GM19023 (cell line): ENCODE measurements at regions not wholly inside any gene's neighbourhood (a gene's known extent, or its start where the extent isn't known, plus 50 kb on each side); places are given as distances from the start of the nearest gene placed in this dataset.

ENCODE experiments used
- ATAC-seq: cut with Tn5 transposase; IDR thresholded peaks from one replicate; pipeline ENCODE4 v1.9.1; 2021; ENCODE audit warnings: mild to moderate bottlenecking, moderate library complexity; ENCODE audit not compliant: unreplicated experiment

DNA sequence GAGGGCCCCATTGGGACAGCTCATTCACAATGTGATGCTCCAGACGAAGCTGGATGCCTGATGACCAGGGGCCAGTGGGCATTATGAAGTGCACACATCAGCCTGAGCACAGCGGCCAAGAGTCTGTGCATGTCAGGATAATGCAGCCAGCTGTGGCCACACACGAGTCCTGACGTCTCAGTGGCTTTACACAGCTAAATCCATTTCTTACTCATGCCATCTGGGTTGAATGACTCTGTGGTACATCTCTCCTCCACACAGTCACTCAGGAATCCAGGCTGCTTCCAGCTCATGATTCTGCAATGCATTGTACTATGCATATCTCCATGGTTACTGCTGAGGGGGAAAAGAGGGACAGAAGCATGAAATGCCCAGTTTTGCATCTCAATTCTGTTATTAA, 123.6 kb downstream of the PRLHR start:
- no peak for ATAC-seq

DNA sequence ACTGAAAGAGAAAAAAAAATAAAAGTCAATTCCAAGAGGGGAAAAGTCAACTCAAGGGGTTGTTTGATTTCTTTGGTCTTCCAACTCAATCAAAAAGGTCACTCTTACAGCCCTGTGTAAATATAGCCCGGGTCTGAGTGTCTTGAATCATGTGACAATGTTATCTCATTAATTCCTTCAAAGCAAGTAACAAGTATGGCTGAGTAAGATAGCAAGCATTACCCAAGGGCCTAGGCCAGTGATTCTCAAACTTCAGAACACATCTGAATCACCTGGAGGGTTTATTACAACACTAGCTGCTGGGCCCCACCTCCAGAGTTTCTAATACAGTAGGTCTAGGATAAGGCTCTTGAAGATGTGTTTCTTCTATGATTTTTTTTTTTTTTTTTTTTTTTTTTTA, 125.0 kb downstream of the PRLHR start:
- ATAC-seq = no peak

DNA sequence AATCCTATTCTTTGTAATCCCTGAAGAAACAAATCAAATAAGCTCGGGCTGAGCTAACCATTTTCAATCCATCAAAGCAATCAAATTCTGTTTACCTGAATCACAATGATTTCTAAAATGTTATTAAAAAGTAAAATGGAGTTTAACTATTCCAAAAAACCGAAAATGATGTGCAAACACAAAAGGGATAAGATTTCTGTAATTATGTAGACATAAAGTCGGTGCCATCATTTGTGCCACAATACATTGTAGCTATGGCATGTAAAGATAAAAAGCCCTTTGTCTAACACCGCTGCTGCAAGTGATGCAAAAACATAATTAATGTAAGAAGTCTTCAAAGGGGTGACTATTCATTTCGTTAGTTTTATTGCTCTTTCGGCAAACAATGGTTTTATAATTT, 125.1 kb upstream of the FAM204A start:
- no peak for ATAC-seq

DNA sequence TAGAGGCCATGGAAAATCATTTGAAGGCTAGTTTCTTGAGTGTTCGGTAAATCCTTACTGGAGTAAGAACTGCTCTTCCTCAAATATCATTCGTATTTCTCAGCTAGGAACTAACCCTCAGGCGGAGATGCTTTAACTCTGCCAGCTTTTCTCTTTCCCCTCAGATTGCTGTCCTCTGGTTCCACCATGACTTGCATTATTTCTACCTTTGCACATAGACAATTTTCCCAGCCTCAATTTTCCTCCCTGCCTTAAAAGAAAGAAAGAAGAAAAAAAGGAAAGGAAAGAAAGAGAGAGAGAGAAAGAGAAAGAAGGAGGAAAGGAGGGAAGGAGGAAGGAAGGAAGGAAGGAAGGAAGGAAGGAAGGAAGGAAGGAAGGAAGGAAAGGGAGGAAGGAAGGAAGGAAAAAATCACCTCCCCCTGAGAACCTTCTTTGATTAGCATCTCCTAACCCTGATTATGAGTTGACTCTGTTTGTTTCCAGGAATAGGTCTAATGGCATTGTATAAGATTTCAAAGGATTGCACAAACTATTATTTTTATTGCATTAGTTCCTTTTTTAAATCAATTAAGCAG, 123.3 kb upstream of the FAM204A start:
- ATAC-seq = no peak

DNA sequence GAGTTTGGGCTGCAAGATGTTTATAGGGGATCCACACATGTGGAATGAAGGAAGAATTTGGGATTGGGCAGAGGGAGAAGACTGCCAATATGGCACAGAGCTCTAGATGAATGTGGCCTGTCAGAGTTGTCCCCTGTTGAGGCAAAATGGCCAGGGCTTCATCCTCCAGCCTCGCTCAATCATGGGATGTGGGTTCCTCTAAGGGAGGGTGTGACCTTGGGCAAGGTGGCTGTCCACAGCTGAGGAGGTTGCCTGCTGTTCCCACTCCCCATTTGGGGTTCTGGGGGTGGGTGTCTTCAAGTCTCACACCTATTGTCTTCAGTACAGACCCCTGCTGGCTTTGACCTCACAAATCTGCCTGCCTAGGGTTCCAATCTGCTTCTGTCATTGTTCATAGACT, 121.6 kb upstream of the FAM204A start:
- no peak for ATAC-seq

DNA sequence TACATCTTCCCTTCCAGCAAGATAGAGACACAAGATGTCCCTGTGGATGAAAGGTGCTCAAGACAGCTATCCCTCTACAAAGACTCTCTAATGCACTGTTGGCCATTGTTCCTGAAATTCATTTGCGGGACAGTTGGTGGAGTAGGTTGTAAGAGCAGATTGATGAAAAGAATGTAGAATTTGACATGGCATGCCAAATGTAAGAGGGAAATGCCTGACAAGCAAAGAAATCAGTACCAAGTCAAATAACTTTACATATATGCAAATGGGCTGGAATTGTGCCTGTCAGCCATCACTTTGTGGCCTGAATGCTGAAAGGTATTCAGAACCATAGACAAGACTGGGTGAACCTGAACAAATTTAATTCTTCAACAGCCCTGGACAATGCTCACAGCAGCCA, 120.3 kb upstream of the FAM204A start:
- ATAC-seq = no peak

DNA sequence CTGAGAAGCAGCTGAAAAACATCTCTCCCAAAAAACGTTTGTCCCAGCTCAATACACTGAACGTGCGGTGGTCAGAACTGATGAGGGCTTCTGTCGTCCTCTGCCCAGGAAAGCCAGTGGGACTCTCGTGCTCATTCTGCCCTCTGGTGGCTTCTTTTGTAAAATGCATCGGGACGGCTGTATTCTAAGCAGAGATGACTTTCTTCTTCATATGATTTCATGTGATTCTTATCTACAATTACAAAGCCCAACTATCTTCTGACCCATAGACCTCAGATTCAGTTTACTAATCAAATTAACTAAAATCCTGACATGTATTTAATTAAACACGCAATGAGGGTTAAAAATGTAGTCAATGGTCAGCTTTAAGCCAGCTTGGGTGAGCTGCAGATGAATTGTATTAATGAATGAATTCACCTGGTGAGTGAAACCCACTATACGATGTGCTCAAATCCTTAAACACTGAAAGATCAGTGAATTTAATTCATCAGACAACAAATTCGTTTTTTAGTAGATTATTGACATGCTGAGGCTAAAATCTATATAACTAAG, 117.6 kb upstream of the FAM204A start:
- peak; percentile 67 for ATAC-seq

DNA sequence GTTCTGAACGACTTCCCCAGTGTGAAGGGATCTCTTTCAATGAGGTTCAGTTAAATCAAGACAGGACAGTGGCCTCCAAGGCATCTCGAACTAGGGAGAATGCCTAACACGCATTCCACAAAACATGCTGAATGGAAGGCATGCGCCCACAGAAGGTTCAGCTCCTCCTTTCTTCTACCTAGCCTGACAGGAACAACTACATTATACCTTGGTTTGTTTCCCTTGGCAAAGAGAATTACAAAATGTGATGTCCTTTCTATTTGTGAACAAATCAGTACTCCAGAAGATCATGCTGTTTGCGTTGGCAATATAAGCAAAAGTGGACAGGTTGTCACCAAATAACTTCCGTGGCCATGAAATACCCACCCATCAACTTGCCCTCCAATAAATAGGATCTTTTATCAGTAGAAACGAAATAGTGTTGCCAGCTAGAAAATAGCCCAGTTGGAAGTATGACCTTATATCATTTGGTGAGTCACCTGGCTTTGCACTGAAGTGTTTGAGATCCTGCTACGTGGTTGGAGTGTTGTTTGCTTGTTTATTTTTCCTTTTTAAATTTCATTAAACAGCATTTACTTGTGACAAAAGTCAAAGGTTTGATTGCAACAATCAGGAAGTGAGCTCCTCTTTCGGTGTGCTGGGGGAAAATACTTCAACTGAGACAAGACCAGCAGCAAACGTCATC, 117.0 kb upstream of the FAM204A start:
- ATAC-seq = no peak

DNA sequence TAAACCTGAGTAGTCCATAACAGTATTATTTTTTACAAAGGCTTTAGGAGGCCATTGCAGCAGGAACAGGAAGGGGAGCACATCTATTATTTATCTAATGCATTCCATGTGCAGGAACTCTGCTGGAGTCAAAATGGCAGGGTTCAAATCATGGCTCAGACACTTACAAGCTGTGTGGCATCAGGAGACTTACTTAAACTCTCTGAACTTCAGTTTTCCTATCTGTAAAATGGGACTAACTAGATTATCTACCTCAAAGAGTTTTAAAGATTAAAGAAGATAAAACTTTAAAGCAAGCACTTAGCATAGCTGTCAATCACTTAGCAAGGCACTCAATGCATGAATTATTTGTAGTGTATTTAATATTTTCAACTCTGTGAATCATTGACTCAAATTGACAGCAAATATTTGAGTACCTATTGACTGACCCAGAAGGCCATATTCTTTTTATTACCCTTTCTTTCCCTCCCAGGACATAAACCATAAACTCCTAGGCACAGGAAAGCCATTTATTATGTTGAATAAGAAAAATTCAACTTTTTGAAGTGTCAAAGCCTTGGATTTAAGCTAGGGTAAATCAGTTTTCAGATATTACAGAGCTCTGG, 115.8 kb upstream of the FAM204A start:
- no peak for ATAC-seq

DNA sequence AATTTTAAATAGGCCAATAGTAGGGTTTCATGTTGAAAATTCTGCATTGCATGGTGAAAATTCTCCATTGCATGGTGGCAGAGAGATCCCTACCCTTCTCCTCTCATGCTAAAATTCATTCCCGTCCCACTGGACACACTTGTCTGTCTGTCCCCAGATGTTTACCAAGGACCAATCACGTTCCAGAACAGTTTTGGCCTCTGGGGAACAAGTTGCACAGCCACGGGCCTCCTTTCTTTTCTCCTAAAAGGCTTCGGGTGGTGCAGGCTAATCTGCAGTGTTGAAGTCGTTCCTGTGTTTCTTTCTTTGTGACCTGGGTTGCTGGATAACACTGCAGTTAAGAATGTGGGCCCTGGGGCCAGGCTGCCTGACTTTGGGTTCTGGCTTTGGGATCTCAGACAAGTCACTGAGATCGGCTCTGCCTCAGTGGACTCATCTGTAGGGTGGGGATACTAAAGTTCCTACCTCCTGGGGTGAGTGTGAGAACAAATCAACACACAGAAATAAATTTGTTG, 113.1 kb upstream of the FAM204A start:
- no peak for ATAC-seq

DNA sequence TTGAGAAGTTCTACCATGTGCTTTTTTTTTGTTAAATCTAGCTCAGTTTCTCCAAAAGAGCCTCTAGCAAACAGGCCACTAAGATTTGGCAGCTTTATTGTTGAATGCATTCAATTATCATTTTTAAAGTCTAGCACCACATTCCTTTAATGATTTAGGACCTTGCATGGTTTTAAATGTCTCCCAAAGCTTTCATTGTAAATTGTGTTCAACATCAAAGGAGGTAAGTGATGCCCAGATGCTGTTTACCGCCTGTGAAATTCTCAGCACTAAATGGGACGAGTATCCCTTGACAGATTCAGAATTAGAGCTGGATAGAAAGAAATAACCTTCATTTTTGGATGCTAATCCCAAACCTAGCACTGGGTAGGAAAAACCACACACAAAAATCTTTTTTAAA, 112.1 kb upstream of the FAM204A start:
- ATAC-seq = no peak

DNA sequence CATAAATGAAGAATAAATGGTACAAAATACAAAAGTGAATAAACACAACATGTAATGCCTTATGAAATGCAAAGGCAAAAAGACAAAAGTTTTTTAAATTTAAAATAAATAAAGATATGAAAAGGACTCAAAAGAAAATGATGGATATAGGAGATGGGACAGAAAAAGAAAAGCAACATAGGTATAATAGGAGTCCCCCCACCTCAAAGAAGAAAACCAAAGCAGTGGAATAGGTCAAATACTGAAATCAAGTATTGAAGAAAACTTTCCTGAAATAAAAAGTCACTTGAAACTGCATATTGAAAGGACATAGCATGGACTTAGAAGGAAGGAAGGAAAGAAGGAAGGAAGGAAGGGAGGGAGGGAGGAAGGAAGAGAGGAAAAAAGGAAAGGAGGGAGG, 110.0 kb upstream of the FAM204A start:
- no peak for ATAC-seq

DNA sequence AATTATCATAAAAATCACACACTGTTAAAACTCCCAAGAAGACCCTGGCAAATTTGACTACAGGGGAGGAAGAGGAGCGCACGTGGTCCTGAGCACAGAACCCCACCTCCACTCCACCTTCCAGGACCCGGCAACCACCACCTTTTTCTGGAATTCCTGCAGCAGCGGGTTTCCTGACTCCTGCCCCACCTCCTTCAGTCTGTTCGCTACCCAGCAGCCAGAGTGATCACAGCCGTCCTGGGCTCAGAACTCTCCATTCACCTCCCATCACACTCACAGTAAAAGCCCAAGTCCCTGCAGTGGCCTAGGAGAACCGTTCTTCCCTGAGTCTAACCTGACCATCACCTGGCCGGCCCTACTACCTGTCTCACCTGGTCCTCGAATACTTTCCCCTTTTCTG, 107.4 kb upstream of the FAM204A start:
- no peak for ATAC-seq

DNA sequence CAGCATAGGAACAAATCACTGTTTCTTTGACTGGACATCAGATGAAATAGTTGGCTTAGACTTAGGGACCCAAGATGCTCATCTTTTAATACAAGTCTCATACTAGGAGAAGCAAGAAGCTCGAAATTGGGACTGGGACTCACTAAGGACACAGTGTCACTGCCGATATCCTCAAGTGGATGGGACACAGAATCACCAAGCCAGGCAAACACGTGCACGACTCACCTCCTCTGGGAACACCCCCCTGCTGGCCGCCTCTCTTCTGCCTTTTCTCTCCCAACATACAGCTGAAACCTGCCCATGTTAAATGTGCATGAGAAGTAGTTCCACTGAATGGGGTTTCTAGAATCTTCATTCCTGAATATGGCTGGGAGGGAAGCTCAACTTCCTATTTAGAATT, 106.6 kb upstream of the FAM204A start:
- ATAC-seq = no peak

DNA sequence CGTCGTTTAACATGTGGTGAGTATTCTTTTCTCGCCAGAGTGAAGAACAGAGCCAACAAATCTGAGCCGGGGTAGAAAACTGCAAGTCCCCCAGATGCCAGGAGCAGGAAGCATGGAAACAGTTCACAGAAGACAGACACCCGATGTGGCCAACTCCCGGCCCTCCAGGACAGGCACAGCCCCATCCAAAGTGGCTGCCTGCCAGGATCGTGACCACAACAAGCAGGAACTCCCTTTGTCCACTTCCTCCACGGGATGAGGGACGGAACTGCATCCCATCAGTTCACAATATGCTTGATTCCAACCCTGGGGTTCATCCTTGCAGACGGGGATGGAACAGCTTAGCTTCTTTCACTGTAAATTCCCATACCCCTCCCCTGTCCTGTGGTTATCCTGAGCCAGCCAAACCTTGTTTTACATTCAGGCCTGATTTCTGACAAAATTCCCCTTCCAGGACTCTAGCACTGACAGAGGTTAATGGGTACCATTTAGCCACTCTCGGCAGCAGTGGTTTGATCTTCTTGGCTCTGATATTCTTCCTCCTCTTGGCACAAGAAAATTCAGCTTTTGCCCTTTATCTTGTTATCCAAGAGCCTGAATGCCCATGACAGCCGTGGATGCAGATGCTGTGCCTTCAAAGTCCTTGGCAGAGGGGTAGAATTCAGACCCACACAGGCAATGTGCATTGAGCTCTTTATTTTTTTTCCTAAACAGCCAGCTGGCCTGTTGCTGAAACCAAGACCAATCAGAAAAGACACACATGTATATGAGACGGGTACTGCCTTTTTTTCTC, 105.5 kb upstream of the FAM204A start:
- no peak for ATAC-seq

DNA sequence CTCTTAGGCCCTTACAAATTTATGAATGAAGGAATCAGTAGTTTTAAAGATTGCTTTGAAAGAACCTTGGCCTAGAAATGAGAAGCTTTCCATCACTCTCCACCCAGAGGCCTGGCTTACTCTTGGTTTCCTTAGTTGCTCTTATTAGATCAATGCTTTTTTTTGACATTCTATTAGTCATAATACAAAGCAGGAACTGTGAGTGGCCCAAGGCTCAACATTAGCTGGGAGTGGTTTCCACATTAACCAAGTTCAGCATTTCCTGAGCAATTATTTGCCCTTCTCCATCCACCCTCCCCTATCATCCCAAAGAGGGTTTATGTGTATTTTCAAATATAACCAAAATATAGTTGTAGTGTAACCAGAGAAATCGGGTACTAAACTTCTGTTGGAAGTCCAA, 103.4 kb upstream of the FAM204A start:
- no peak for ATAC-seq

DNA sequence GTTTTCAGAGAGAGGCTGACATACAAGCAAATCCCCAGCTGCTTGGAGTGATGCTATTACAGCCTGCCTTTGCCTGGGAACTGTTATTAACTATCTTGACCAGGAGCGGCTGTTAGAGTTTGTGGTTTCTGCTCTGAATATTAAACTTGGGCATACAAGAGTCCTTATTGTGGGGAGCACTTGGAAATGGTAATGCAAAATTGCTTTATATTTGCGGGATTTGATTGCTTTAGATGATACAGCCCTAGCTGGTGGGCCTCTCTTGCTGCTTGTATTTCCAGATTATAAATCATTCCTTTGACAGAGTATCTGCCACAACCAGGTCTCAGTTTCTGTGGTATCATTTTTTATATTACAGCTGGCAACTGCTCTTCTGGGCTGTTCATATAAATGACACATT, 101.9 kb upstream of the FAM204A start:
- no peak for ATAC-seq

DNA sequence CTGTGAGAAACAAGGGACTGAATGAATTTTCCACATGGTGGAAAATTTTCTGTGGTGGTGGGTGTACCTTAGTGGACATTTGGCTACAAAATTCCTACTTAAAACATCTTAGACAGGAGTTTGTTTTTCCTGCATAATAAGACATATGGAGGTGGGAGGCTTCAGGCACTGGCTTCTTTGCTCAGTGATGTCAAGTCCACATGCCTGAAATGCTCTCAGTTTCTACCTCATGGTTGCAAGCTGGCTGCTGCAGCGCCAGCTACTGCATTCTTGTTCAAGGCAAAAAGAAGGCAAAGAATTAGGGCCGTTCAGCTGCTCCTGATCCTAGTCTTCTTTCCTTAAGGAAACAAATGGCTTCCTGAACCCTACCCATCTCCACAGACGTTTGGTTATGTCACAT, 99.9 kb upstream of the FAM204A start:
- no peak for ATAC-seq

DNA sequence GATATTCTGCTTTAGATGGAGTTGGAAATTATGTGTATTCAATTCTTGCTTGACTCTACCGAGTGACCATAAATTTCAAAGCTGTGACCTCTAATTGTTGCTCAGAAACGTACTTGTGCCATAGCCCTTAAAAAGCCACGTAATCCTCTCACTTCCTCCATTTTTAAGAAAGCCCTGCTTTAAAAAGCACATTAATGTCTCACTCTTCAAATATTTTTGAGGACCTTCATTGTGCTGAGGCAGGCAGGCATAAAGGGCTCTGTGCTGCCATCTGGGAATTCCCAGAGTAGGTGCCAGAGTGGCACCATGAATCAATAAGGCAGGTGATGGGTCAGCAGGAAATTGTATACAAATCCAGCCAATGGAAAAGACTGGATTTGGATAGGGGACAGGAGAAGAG, 97.7 kb upstream of the FAM204A start:
- ATAC-seq = no peak

DNA sequence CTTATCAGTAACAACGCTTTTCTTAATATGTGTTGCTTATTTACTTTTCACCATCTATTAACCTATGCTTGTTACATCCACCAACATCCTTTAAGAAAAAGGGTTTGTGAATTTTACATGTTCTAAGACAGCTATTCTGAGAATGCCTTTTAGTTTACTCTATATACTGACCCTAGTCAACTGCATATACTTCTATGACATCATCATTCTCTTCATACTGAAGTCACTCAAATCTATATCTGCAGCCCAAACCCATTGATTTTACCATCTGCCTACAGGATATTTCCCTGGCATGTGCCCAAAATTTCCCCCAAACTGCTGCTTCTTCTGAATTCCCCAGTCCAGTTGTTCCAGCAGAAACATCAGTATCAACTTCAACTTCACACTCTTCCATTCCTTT, 94.6 kb upstream of the FAM204A start:
- ATAC-seq = no peak

DNA sequence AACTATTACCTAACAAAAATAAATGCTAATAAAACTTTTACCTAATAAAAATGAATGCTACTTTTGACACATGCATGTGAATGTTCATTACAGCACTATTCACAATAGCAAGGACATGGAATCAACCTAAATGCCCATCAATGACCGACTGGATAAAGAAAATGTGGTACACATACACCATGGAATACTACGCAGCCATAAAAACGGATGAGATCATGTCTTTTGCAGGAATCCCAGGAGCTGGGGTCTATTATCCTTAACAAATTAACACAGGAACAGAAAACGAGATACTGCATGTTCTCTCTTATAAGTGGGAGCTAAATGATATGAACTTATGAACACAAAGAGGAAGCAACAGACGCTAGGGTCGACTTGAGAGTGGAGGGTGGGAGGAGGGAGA, 88.1 kb upstream of the FAM204A start:
- no peak for ATAC-seq
